ENCODE measurements at regions not wholly inside any gene's neighbourhood (a gene's known extent, or its start where the extent isn't known, plus 50 kb on each side); places are given as distances from the start of the nearest gene placed in this dataset.

GRCh38 chr16:80023865-80024264 lies 423.3 kb upstream of the MAF start:
- no peaks in the 10 kb centered on the region for H3K27me3 ChIP-seq
- intact Hi-C loops (cut with DNase I), result no loop called here
- no peak overlapping the region for H3K4me3 ChIP-seq
- no peaks in the 10 kb centered on the region for H3K9me3 ChIP-seq
- TF ChIP-seq CTCF (IDR thresholded peaks at IDR 0.05), result no peak
- no peak for TF ChIP-seq POLR2A (IDR thresholded peaks at IDR 0.05)
- TF ChIP-seq EP300 (IDR thresholded peaks at IDR 0.05), result no peak
- no peak for TF ChIP-seq POLR2AphosphoS5 (IDR thresholded peaks at IDR 0.05)
- H3K36me3 ChIP-seq, result no peaks in the 10 kb centered on the region
- peaks cover 0 to 21% (median 13%) of the 10 kb centered on the region in 4 donors for H3K4me1 ChIP-seq
- 60 to 82% methylated on average over 2 of the region's 2 CpGs for WGBS, 2 donors
- DNase-seq, result no peak
- no peak overlapping the region for H3K27ac ChIP-seq

GRCh38 chr16:80019395-80019794 lies 418.9 kb upstream of the MAF start:
- TF ChIP-seq POLR2AphosphoS5 (IDR thresholded peaks at IDR 0.05) (no peak), POLR2A (IDR thresholded peaks at IDR 0.05) (no peak), CTCF (IDR thresholded peaks at IDR 0.05) (no peak), EP300 (IDR thresholded peaks at IDR 0.05) (no peak)
- intact Hi-C loops (cut with DNase I), result no loop called here
- no peaks in the 10 kb centered on the region for H3K36me3 ChIP-seq
- H3K4me1 ChIP-seq, result peaks cover 0 to 9% (median 0%) of the 10 kb centered on the region in 4 donors
- H3K4me3 ChIP-seq, result no peak overlapping the region
- no peak overlapping the region for H3K27ac ChIP-seq
- no peaks in the 10 kb centered on the region for H3K9me3 ChIP-seq
- H3K27me3 ChIP-seq, result no peaks in the 10 kb centered on the region
- 70 to 87% methylated on average over 2 of the region's 2 CpGs for WGBS, 2 donors
- DNase-seq, result no peak

- no peak for DNase-seq
- H3K36me3 ChIP-seq, result no peaks in the 10 kb centered on the region
- TF ChIP-seq POLR2AphosphoS5 (IDR thresholded peaks at IDR 0.05) (no peak), CTCF (IDR thresholded peaks at IDR 0.05) (no peak), EP300 (IDR thresholded peaks at IDR 0.05) (no peak), POLR2A (IDR thresholded peaks at IDR 0.05) (no peak)
- no peaks in the 10 kb centered on the region for H3K4me1 ChIP-seq
- no peak overlapping the region for H3K4me3 ChIP-seq
- H3K27me3 ChIP-seq, result no peaks in the 10 kb centered on the region
- no peaks in the 10 kb centered on the region for H3K9me3 ChIP-seq
- H3K27ac ChIP-seq, result no peak overlapping the region
- intact Hi-C loops (cut with DNase I), result no loop called here
- 60 to 69% methylated on average over 2 of the region's 2 CpGs for WGBS, 2 donors
Measured at GRCh38 chr16:80018466-80018865, 417.9 kb upstream of the MAF start.

- Histone ChIP-seq H3K27ac (no peak overlapping the region), H3K27me3 (no peaks in the 10 kb centered on the region), H3K36me3 (no peaks in the 10 kb centered on the region), H3K9me3 (no peaks in the 10 kb centered on the region), H3K4me3 (no peak overlapping the region), H3K4me1 (no peaks in the 10 kb centered on the region)
- DNase-seq, result no peak
- TF ChIP-seq POLR2A (IDR thresholded peaks at IDR 0.05) (no peak), POLR2AphosphoS5 (IDR thresholded peaks at IDR 0.05) (no peak), CTCF (IDR thresholded peaks at IDR 0.05) (no peak), EP300 (IDR thresholded peaks at IDR 0.05) (no peak)
- WGBS, 2 donors, result 62 to 64% methylated on average over 9 of the region's 9 CpGs
- intact Hi-C loops (cut with DNase I), result no loop called here
Measured at GRCh38 chr16:80016731-80017326, 416.3 kb upstream of the MAF start.

- intact Hi-C loops (cut with DNase I), result no loop called here
- no peaks in the 10 kb centered on the region for H3K36me3 ChIP-seq
- 71 to 76% methylated on average over 6 of the region's 6 CpGs for WGBS, 2 donors
Measured at GRCh38 chr16:80015566-80015965, 415.0 kb upstream of the MAF start.

More at GRCh38 chr16:80015566-80015965, 415.0 kb upstream of the MAF start:
- Histone ChIP-seq H3K4me3 (no peak overlapping the region), H3K27ac (no peak overlapping the region), H3K27me3 (no peaks in the 10 kb centered on the region), H3K9me3 (no peaks in the 10 kb centered on the region), H3K4me1 (no peaks in the 10 kb centered on the region)
- DNase-seq, result no peak
- TF ChIP-seq CTCF (IDR thresholded peaks at IDR 0.05) (no peak), POLR2A (IDR thresholded peaks at IDR 0.05) (no peak), POLR2AphosphoS5 (IDR thresholded peaks at IDR 0.05) (no peak)
